Embryonic facial prominence (tissue), 1 donor: ENCODE measurements at regions not wholly inside any gene's neighbourhood (a gene's known extent, or its start where the extent isn't known, plus 50 kb on each side); places are given as distances from the start of the nearest gene placed in this dataset.

Experiments
- DNase-seq: peaks from one replicate; pipeline ENCODE4 v3.0.0-alpha.2; 2016; ENCODE audit errors: extremely low spot score

GRCh38 chr11:122523846-122524805 is 131.4 kb upstream of the UBASH3B start:
- peak; percentile 84 for DNase-seq

- no peak for DNase-seq
Observed at GRCh38 chr11:122521626-122522025, 133.9 kb upstream of the UBASH3B start.

GRCh38 chr11:122517403-122518379 is 137.8 kb upstream of the UBASH3B start:
- no peak for DNase-seq

- no peak for DNase-seq
Observed at GRCh38 chr11:122516686-122517085, 138.8 kb upstream of the UBASH3B start.

- DNase-seq: no peak
Observed at GRCh38 chr11:122513997-122514396, 141.5 kb upstream of the UBASH3B start.

- no peak for DNase-seq
Observed at GRCh38 chr11:122513328-122513727, 142.2 kb upstream of the UBASH3B start.

- no peak for DNase-seq
Observed at GRCh38 chr11:122512688-122513087, 142.8 kb upstream of the UBASH3B start.

GRCh38 chr11:122509899-122510298 is 145.6 kb upstream of the UBASH3B start:
- no peak for DNase-seq

GRCh38 chr11:122509091-122509490 is 146.4 kb upstream of the UBASH3B start:
- DNase-seq: no peak

GRCh38 chr11:122505304-122506006 is 150.1 kb upstream of the UBASH3B start:
- peak; percentile 75 for DNase-seq

- DNase-seq: peak; percentile 43
Observed at GRCh38 chr11:122494221-122494620, 161.3 kb upstream of the UBASH3B start.

GRCh38 chr11:122491509-122491908 is 164.0 kb upstream of the UBASH3B start:
- DNase-seq: peak; percentile 64

GRCh38 chr11:122488892-122489706 is 166.4 kb upstream of the UBASH3B start:
- no peak for DNase-seq

- DNase-seq: no peak
Observed at GRCh38 chr11:122487669-122488068, 167.9 kb upstream of the UBASH3B start.

GRCh38 chr11:122486793-122487495 is 168.6 kb upstream of the UBASH3B start:
- DNase-seq: no peak

- DNase-seq: no peak
Observed at GRCh38 chr11:122478986-122479385, 176.5 kb upstream of the UBASH3B start.

GRCh38 chr11:122468965-122469364 is 186.6 kb upstream of the UBASH3B start:
- DNase-seq: no peak

- no peak for DNase-seq
Observed at GRCh38 chr11:122463530-122463929, 192.0 kb upstream of the UBASH3B start.

GRCh38 chr11:122459064-122459463 is 196.5 kb upstream of the UBASH3B start:
- DNase-seq: no peak

GRCh38 chr11:122453586-122453985 is 201.9 kb upstream of the UBASH3B start:
- DNase-seq: no peak
